ENCODE measurements at regions not wholly inside any gene's neighbourhood (a gene's known extent, or its start where the extent isn't known, plus 50 kb on each side); places are given as distances from the start of the nearest gene placed in this dataset.

- Histone ChIP-seq H3K9ac (ENCODE audit: low read length) (no peak overlapping the region), H3K27ac (ENCODE audit: low read depth, low read length) (no peak overlapping the region), H3K9me3 (ENCODE audit: insufficient read depth, low read depth, low read length) (no peaks in the 10 kb centered on the region), H4K20me1 (ENCODE audit: insufficient read depth, low read length) (no peaks in the 10 kb centered on the region), H3K27me3 (ENCODE audit: insufficient read depth, low read length) (no peaks in the 10 kb centered on the region), H3K4me2 (ENCODE audit: low read length) (no peak overlapping the region), H3K4me1 (ENCODE audit: insufficient read depth, low read length) (no peaks in the 10 kb centered on the region), H3K4me3 (ENCODE audit: insufficient read depth, low read depth, low read length) (no peak overlapping the region), H3K79me2 (ENCODE audit: insufficient read depth, low read length) (no peaks in the 10 kb centered on the region), H3K36me3 (ENCODE audit: insufficient read depth, low read length) (no peaks in the 10 kb centered on the region), H2AFZ (ENCODE audit: low read depth, low read length) (no peak overlapping the region)
- H3K4me3 Mint-ChIP-seq (ENCODE audit: unreplicated experiment), result no peak overlapping the region
- no peak for DNase-seq (ENCODE audit: low read depth)
- no peak for FAIRE-seq
- H3K36me3 Mint-ChIP-seq (ENCODE audit: low read depth, unreplicated experiment), result no peaks in the 10 kb centered on the region
- H3K4me1 Mint-ChIP-seq (ENCODE audit: low read depth, unreplicated experiment), result no peaks in the 10 kb centered on the region
- H3K9me3 Mint-ChIP-seq (ENCODE audit: unreplicated experiment), result no peaks in the 10 kb centered on the region
- TF ChIP-seq CTCF (IDR thresholded peaks at IDR 0.05; ENCODE audit: insufficient read depth, low read depth, low read length) (no peak), EZH2 (IDR thresholded peaks at IDR 0.05; ENCODE audit: insufficient read depth, low read length) (no peak)
- H3K27ac Mint-ChIP-seq (ENCODE audit: unreplicated experiment), result no peak overlapping the region
- peaks cover 6% of the 10 kb centered on the region for H3K27me3 Mint-ChIP-seq (ENCODE audit: low read depth, unreplicated experiment)
Measured at GRCh38 chrX:131366407-131366806, 77.3 kb upstream of the IGSF1 start.

GRCh38 chrX:131388293-131388692, 99.2 kb upstream of the IGSF1 start:
- Mint-ChIP-seq H3K36me3 (ENCODE audit: low read depth, unreplicated experiment) (no peaks in the 10 kb centered on the region), H3K27me3 (ENCODE audit: low read depth, unreplicated experiment) (no peaks in the 10 kb centered on the region), H3K9me3 (ENCODE audit: unreplicated experiment) (peaks cover 2% of the 10 kb centered on the region), H3K27ac (ENCODE audit: unreplicated experiment) (no peak overlapping the region), H3K4me3 (ENCODE audit: unreplicated experiment) (no peak overlapping the region), H3K4me1 (ENCODE audit: low read depth, unreplicated experiment) (no peaks in the 10 kb centered on the region)
- no peaks in the 10 kb centered on the region for H3K4me1 ChIP-seq (ENCODE audit: insufficient read depth, low read length)
- no peak for DNase-seq (ENCODE audit: low read depth)
- H3K27ac ChIP-seq (ENCODE audit: low read depth, low read length), result no peak overlapping the region
- H3K9me3 ChIP-seq (ENCODE audit: insufficient read depth, low read depth, low read length), result no peaks in the 10 kb centered on the region
- FAIRE-seq, result no peak
- H3K9ac ChIP-seq (ENCODE audit: low read length), result no peak overlapping the region
- no peak for TF ChIP-seq CTCF (IDR thresholded peaks at IDR 0.05; ENCODE audit: insufficient read depth, low read depth, low read length)
- no peak for TF ChIP-seq EZH2 (IDR thresholded peaks at IDR 0.05; ENCODE audit: insufficient read depth, low read length)
- no peaks in the 10 kb centered on the region for H4K20me1 ChIP-seq (ENCODE audit: insufficient read depth, low read length)
- H3K27me3 ChIP-seq (ENCODE audit: insufficient read depth, low read length), result no peaks in the 10 kb centered on the region
- no peak overlapping the region for H3K4me3 ChIP-seq (ENCODE audit: insufficient read depth, low read depth, low read length)
- no peak overlapping the region for H2AFZ ChIP-seq (ENCODE audit: low read depth, low read length)
- H3K4me2 ChIP-seq (ENCODE audit: low read length), result no peak overlapping the region
- H3K36me3 ChIP-seq (ENCODE audit: insufficient read depth, low read length), result no peaks in the 10 kb centered on the region
- H3K79me2 ChIP-seq (ENCODE audit: insufficient read depth, low read length), result no peaks in the 10 kb centered on the region

GRCh38 chrX:131392666-131393065, 103.6 kb upstream of the IGSF1 start:
- no peak overlapping the region for H3K27ac Mint-ChIP-seq (ENCODE audit: unreplicated experiment)
- no peak for TF ChIP-seq CTCF (IDR thresholded peaks at IDR 0.05; ENCODE audit: insufficient read depth, low read depth, low read length)
- no peak for TF ChIP-seq EZH2 (IDR thresholded peaks at IDR 0.05; ENCODE audit: insufficient read depth, low read length)
- no peak for FAIRE-seq

More at GRCh38 chrX:131392666-131393065, 103.6 kb upstream of the IGSF1 start:
- no peak overlapping the region for H3K4me3 Mint-ChIP-seq (ENCODE audit: unreplicated experiment)
- Histone ChIP-seq H3K4me1 (ENCODE audit: insufficient read depth, low read length) (no peaks in the 10 kb centered on the region), H3K79me2 (ENCODE audit: insufficient read depth, low read length) (no peaks in the 10 kb centered on the region), H3K4me2 (ENCODE audit: low read length) (no peak overlapping the region), H3K9ac (ENCODE audit: low read length) (no peak overlapping the region), H3K4me3 (ENCODE audit: insufficient read depth, low read depth, low read length) (no peak overlapping the region), H3K9me3 (ENCODE audit: insufficient read depth, low read depth, low read length) (no peaks in the 10 kb centered on the region), H3K36me3 (ENCODE audit: insufficient read depth, low read length) (no peaks in the 10 kb centered on the region), H3K27ac (ENCODE audit: low read depth, low read length) (no peak overlapping the region), H3K27me3 (ENCODE audit: insufficient read depth, low read length) (no peaks in the 10 kb centered on the region), H4K20me1 (ENCODE audit: insufficient read depth, low read length) (no peaks in the 10 kb centered on the region), H2AFZ (ENCODE audit: low read depth, low read length) (no peak overlapping the region)
- H3K36me3 Mint-ChIP-seq (ENCODE audit: low read depth, unreplicated experiment), result no peaks in the 10 kb centered on the region
- DNase-seq (ENCODE audit: low read depth), result no peak
- H3K9me3 Mint-ChIP-seq (ENCODE audit: unreplicated experiment), result peaks cover 2% of the 10 kb centered on the region
- no peaks in the 10 kb centered on the region for H3K4me1 Mint-ChIP-seq (ENCODE audit: low read depth, unreplicated experiment)
- H3K27me3 Mint-ChIP-seq (ENCODE audit: low read depth, unreplicated experiment), result no peaks in the 10 kb centered on the region
